ENCODE measurements at regions not wholly inside any gene's neighbourhood (a gene's known extent, or its start where the extent isn't known, plus 50 kb on each side); places are given as distances from the start of the nearest gene placed in this dataset.

GRCh38 chr1:115215703-115216521 lies 122.1 kb downstream of the NGF start:
- peak overlapping the region; percentile 54 for H2AK5ac ChIP-seq (ENCODE audit: low read depth, low read length)
- H3K79me1 ChIP-seq (ENCODE audit: low read depth in 1 of 2, low read length in 2 of 2) = no peaks in the 10 kb centered on the region
- ChIA-PET POLR2A (ENCODE audit: unreplicated experiment) (no interaction called here), CTCF (no interaction called here)
- no CpG with 5 or more reads among the region's 4 CpGs for WGBS, 2 experiments (ENCODE audit: extremely low coverage in 2 of 2, insufficient read length in 1 of 2)
- 0 out of 2 replicates have a peak overlapping the region, but pooled peaks have one; percentile 6 for H4K91ac ChIP-seq (ENCODE audit: insufficient read depth, low read depth, low read length)
- no peak for TF ChIP-seq ELK1 (IDR thresholded peaks at IDR 0.05; ENCODE audit: borderline replicate concordance, low read depth, low read length)
- no peak for TF ChIP-seq CHD1 (IDR thresholded peaks at IDR 0.05; ENCODE audit: low read depth, low read length)
- no peak for TF ChIP-seq MXI1 (IDR thresholded peaks at IDR 0.05; ENCODE audit: borderline replicate concordance, low read depth, low read length)
- TF ChIP-seq MAFK (IDR thresholded peaks at IDR 0.05; ENCODE audit: low read depth, low read length) = no peak
- TF ChIP-seq POLR2A (IDR thresholded peaks at IDR 0.05; ENCODE audit: low read depth, low read length) = no peak
- no peak for TF ChIP-seq FOS (IDR thresholded peaks at IDR 0.05; ENCODE audit: low read depth, low read length)
- no peak for TF ChIP-seq RFX5 (IDR thresholded peaks at IDR 0.05; ENCODE audit: low read depth, low read length)
- TF ChIP-seq, protein P1, sequence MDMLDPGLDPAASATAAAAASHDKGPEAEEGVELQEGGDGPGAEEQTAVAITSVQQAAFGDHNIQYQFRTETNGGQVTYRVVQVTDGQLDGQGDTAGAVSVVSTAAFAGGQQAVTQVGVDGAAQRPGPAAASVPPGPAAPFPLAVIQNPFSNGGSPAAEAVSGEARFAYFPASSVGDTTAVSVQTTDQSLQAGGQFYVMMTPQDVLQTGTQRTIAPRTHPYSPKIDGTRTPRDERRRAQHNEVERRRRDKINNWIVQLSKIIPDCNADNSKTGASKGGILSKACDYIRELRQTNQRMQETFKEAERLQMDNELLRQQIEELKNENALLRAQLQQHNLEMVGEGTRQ (IDR thresholded peaks at IDR 0.05; ENCODE audit: low read depth, low read length) = no peak
- H3K4me2 ChIP-seq (ENCODE audit: low read depth, low read length) = no peak overlapping the region
- no peak; the same call in 1 of the 2 replicates for ATAC-seq (ENCODE audit: low read depth)
- no peak overlapping the region for H2BK15ac ChIP-seq (ENCODE audit: low read depth, low read length)
- dilution Hi-C loops (cut with HindIII; ENCODE audit: low sequenced_read_pairs, unreplicated experiment) (no loop called here), in situ Hi-C loops (cut with MboI; ENCODE audit: low sequenced_read_pairs) (no loop called here), intact Hi-C loops (cut with micrococcal nuclease) (no loop called here)
- H3K36me3 ChIP-seq (ENCODE audit: control insufficient read depth, insufficient read depth, low read length) = no peaks in the 10 kb centered on the region
- no TSS peak for BruUV-seq (replicated peaks)
- H3K4ac ChIP-seq (ENCODE audit: low read depth, low read length) = peak overlapping the region; percentile 22; the same call in 1 of the 2 replicates
- H2BK5ac ChIP-seq (ENCODE audit: low read depth, low read length, poor library complexity, severe bottlenecking) = no peak overlapping the region
- no peak overlapping the region for H4K8ac ChIP-seq (ENCODE audit: low read depth in 2 of 2, low read length in 2 of 2)
- 0 out of 2 replicates have a peak, but pooled peaks cover 1% of the 10 kb centered on the region for H3K4me1 ChIP-seq (ENCODE audit: control insufficient read depth, insufficient read depth, low read length)
- peak; percentile 36 for DNase-seq
- peak overlapping the region; percentile 58; the same call in 1 of the 2 replicates for H2BK120ac ChIP-seq (ENCODE audit: low read depth, low read length)
- 0 out of 2 replicates have a peak overlapping the region, but pooled peaks have one; percentile 24 for H3K14ac ChIP-seq (replicated peaks; ENCODE audit: low read depth, low read length)
- H3K27ac ChIP-seq (ENCODE audit: insufficient read depth, low read length) = no peak overlapping the region
- no peaks in the 10 kb centered on the region for H3K27me3 ChIP-seq (ENCODE audit: control insufficient read depth, insufficient read depth, low read length)
- H3K9me1 ChIP-seq (ENCODE audit: insufficient read depth, low read length) = 0 out of 2 replicates have a peak, but pooled peaks cover 2% of the 10 kb centered on the region
- H3K18ac ChIP-seq (ENCODE audit: low read depth, low read length) = no peak overlapping the region
- H4K5ac ChIP-seq (ENCODE audit: low read depth, low read length) = no peak overlapping the region
- no peaks in the 10 kb centered on the region for H3K9me3 ChIP-seq (ENCODE audit: control insufficient read depth, insufficient read depth, low read length)
- no peak overlapping the region for H3K23ac ChIP-seq (ENCODE audit: low read depth, low read length)
- H3K9ac ChIP-seq (ENCODE audit: low read depth, low read length) = no peak overlapping the region
- H2AK9ac ChIP-seq (replicated peaks; ENCODE audit: low read depth, low read length, poor library complexity) = no peak overlapping the region
- H3K4me3 ChIP-seq (ENCODE audit: insufficient read depth, low read depth, low read length) = no peak overlapping the region
- no peak overlapping the region for H2BK20ac ChIP-seq (ENCODE audit: low read depth, low read length)
- no peaks in the 10 kb centered on the region for H4K20me1 ChIP-seq (ENCODE audit: insufficient read depth, low read length)
- peak overlapping the region; percentile 43 for H2AFZ ChIP-seq (replicated peaks; ENCODE audit: low read length, poor library complexity)
- H3K56ac ChIP-seq (ENCODE audit: extremely low read depth, insufficient read depth, low read length) = no peak overlapping the region
